ENCODE measurements at regions not wholly inside any gene's neighbourhood (a gene's known extent, or its start where the extent isn't known, plus 50 kb on each side); places are given as distances from the start of the nearest gene placed in this dataset.

- H3K36me3 ChIP-seq (ENCODE audit: insufficient read depth, low read length): no peaks in the 10 kb centered on the region
- H3K9me3 ChIP-seq (ENCODE audit: low read length): no peaks in the 10 kb centered on the region
- H3K9ac ChIP-seq (ENCODE audit: low read length): no peak overlapping the region
- peak overlapping the region; percentile 7 for H3K4me2 ChIP-seq (ENCODE audit: low read length)
- no peak overlapping the region for H2AFZ ChIP-seq (ENCODE audit: low read depth, low read length)
- H4K20me1 ChIP-seq (ENCODE audit: insufficient read depth): no peaks in the 10 kb centered on the region
- no peak overlapping the region for H3K27ac ChIP-seq (ENCODE audit: low read length)
- TF ChIP-seq RAD21 (conservative IDR thresholded peaks at IDR 0.05) (no peak), CTCF (IDR thresholded peaks at IDR 0.05; ENCODE audit: poor library complexity, severe bottlenecking) (no peak), EP300 (conservative IDR thresholded peaks at IDR 0.05; ENCODE audit: poor library complexity, severe bottlenecking) (peak; percentile 83), MXI1 (conservative IDR thresholded peaks at IDR 0.05; ENCODE audit: poor library complexity, severe bottlenecking) (no peak), SMC3 (conservative IDR thresholded peaks at IDR 0.05; ENCODE audit: poor library complexity) (no peak), TAF1 (IDR thresholded peaks at IDR 0.05; ENCODE audit: low read depth) (no peak), EZH2 (IDR thresholded peaks at IDR 0.05; ENCODE audit: borderline replicate concordance, insufficient read depth, low read length, poor library complexity, severe bottlenecking) (no peak), REST (IDR thresholded peaks at IDR 0.05; ENCODE audit: borderline replicate concordance) (peak; percentile 38), POLR2AphosphoS5 (IDR thresholded peaks at IDR 0.05) (peak; percentile 87)
- no peaks in the 10 kb centered on the region for H3F3A ChIP-seq (ENCODE audit: insufficient read depth, low read length, poor library complexity, severe bottlenecking)
- peak overlapping the region; percentile 28 for H3K4me3 ChIP-seq (ENCODE audit: low read length)
- no peaks in the 10 kb centered on the region for H3K9me2 ChIP-seq (ENCODE audit: insufficient read depth, low read length)
- peaks cover 6% of the 10 kb centered on the region for H3K79me2 ChIP-seq (replicated peaks; ENCODE audit: insufficient read depth, low read length)
- peaks cover 5% of the 10 kb centered on the region for H3K27me3 ChIP-seq (ENCODE audit: insufficient read depth, low read depth, low read length)
Observed at GRCh38 chr3:181561139-181562031, 150.3 kb upstream of the SOX2 start.

GRCh38 chr3:181558870-181559269, 152.9 kb upstream of the SOX2 start:
- Histone ChIP-seq H3K4me3 (ENCODE audit: low read length) (no peak overlapping the region), H4K20me1 (ENCODE audit: insufficient read depth) (no peaks in the 10 kb centered on the region), H3K27ac (ENCODE audit: low read length) (no peak overlapping the region), H3K9me3 (ENCODE audit: low read length) (no peaks in the 10 kb centered on the region), H3K79me2 (replicated peaks; ENCODE audit: insufficient read depth, low read length) (peaks cover 9% of the 10 kb centered on the region), H3K9ac (ENCODE audit: low read length) (no peak overlapping the region), H2AFZ (ENCODE audit: low read depth, low read length) (no peak overlapping the region), H3K27me3 (ENCODE audit: insufficient read depth, low read depth, low read length) (peaks cover 5% of the 10 kb centered on the region), H3K4me2 (ENCODE audit: low read length) (no peak overlapping the region), H3K36me3 (ENCODE audit: insufficient read depth, low read length) (no peaks in the 10 kb centered on the region), H3K9me2 (ENCODE audit: insufficient read depth, low read length) (no peaks in the 10 kb centered on the region), H3F3A (ENCODE audit: insufficient read depth, low read length, poor library complexity, severe bottlenecking) (no peaks in the 10 kb centered on the region)
- TF ChIP-seq CTCF (IDR thresholded peaks at IDR 0.05; ENCODE audit: poor library complexity, severe bottlenecking): no peak

Measured in neural cell (in vitro differentiated cells).